ENCODE measurements at regions not wholly inside any gene's neighbourhood (a gene's known extent, or its start where the extent isn't known, plus 50 kb on each side); places are given as distances from the start of the nearest gene placed in this dataset.
"Not testable (repeated sequence)": the region's sequence is repeated elsewhere in the genome, so short reads cannot be mapped to it uniquely, and the experiment has no call there.

DNA sequence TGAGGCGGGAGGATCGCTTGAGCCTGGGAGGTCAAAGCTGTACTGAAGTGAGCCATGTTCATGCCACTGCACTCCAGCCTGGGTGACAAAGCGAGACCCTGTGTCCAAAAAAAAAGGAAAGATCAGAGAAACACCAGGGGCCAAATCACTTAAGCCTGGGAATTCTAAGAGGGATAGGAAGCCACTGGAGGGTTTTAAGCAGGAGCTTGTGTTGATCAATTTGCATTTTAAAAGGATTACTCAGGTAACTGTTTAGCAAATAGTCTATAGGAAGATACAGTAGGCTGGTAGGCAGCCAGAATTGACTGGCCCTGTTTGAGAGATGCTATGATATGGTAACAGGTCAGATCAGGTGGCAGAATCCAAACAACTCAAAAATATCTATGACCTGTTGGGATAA lies 162.7 kb downstream of the SPTSSA start:
- no peak for DNase-seq

DNA sequence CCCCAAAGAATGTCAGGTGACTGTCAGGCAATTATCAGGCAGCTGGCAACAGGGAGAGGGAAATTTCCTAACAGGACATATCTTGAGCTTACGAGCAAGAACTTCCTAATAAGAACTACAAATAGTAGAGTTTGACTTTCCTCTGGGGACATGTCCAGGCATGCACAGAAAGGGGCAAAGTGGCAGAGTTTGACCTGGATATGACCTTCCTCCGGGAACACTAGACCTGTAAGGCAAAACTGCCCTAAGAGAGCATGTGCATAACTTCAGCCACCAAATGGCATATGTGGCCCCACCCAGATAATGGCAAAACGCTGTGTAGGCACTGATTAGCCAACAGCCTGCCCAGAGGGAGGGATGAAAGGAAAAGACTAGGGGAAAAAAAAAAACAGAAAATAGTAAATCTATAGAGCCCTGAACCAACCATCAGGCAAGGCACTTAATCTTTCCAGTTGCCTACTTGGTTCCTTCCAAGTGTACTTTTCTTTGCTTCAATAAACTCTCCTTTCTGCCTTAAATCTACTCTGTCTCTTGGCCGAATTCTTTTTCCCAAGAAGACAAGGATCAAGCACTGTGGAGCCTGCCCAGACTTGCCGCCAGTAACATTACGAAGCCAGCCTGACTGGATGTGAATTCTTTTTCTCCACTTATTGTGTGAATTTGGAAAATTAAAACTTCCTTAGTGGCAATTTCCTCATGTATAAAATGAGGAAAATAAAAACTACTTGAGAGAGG lies 164.1 kb downstream of the SPTSSA start:
- no peak for DNase-seq

DNA sequence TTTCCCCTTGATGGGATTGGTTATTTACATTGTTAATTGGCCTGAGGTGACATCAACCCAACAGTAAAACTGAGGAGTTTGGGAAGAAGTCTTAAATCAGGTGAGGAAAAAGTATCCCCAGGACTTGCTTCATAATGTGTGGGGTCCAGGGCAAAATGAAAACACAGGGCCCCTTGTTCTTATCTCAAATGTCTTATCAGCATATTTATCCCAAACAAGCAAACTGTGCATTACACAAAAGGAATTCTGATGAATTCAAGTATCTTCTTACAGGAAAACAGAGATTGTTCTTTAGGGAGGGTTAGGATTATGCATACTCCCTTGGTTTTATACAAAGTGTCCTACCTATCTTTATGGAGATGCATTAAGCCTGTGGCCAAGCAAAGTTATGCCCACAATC lies 178.4 kb downstream of the SPTSSA start:
- DNase-seq, result no peak

DNA sequence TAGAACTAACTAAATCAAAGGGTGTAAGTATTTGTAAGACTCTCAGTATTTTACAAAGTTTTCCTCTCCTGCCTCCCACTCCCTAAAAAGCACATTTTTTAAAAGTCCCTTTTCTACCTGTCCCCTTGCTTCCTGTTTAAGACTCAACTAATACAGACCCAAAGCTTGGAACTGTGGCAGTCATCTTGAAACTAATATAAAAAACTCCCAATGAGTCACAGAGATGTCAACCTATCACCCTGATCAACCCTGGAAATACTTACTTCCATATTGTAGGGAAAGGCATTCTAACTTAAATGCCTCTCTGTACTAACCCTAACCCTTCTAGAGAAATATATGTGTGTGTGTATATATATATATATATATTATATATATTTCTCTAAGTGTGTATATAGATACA lies 184.8 kb downstream of the SPTSSA start:
- DNase-seq, result no peak

DNA sequence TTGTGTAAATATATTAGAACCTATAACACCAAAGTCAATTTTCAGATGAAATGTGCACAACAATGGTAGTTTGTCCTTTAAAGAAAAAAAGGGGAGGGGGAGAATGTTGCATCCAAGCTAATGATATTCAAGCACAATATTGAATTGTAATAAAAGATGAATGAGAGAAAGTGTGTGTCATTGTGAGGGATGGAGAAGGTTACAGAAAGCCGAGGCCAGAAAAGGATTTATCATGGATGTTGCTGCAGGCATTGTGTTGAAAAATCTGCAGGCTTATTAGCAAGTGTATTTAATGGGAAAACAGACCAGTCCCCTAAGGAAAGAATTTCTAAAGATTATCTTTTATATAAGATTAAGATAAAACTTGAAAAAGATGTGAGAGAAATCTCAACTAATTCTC lies 186.5 kb downstream of the SPTSSA start:
- no peak for DNase-seq

DNA sequence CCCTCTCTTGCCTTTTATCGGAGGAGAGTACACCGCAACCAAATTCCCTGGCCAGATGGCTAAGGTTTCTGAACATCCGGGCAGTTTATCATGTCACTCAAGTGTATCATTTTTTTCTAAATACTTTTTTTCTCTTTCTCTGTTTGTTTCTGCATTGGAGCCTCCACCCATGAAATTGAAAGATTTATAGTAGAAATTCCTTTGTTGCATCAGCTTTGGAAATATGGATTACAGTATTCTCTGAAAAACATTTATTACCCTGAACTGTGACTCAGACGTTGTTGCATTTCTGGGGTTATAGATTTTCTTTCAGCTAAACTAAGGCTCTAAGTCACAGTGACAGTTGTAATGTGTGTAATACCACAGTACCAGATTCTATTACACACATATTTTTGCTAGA lies 187.0 kb downstream of the SPTSSA start:
- no peak for DNase-seq

DNA sequence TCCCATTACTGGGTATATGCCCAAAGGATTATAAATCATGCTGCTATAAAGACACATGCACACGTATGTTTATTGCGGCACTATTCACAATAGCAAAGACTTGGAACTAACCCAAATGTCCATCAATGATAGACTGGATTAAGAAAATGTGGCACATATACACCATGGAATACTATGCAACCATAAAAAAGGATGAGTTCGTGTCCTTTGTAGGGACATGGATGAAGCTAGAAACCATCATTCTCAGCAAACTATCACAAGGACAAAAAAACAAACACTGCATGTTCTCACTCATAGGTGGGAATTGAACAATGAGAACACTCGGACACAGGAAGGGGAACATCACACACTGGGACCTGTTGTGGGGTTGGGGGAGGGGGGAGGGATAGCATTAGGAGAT lies 188.3 kb downstream of the SPTSSA start:
- not testable (repeated sequence) for DNase-seq

DNA sequence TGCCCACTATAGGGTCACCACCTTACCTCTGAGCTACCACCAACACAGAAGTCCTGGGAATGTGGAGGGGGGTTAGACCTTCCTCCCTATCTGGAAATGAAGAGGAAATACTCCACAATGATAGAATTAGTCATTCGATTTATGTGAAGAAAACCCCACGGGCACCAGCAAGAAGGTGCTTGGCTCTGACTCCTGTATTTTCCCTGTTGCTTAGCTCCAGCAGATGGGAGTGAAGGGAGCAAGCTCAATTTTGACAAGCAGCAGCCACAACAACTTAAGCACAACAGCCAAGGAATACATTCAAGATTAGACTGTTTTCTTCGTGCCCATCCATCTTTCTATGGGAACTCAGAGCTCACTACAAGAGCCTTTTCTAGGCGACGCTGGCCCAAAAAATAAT lies 191.7 kb downstream of the SPTSSA start:
- no peak for DNase-seq

DNA sequence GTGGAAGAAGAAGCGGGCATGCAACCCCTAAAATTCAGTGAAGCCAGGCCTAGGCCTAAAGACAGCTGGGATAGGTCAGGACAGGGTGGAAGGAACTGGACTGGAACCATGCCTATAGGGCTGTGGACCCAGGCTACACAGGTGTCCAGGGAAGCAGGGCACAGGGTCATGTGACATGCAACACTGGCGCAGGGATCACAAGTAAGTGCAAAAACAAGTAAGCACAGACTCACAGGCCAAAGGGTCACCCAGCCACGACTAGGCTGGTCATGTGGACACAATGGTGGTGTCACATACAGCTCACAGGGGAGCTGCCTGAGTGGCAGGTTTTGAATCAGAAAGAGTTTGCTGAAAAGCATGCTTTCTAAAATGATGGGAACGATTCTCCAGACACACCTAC lies 195.7 kb downstream of the SPTSSA start:
- DNase-seq, result no peak

DNA sequence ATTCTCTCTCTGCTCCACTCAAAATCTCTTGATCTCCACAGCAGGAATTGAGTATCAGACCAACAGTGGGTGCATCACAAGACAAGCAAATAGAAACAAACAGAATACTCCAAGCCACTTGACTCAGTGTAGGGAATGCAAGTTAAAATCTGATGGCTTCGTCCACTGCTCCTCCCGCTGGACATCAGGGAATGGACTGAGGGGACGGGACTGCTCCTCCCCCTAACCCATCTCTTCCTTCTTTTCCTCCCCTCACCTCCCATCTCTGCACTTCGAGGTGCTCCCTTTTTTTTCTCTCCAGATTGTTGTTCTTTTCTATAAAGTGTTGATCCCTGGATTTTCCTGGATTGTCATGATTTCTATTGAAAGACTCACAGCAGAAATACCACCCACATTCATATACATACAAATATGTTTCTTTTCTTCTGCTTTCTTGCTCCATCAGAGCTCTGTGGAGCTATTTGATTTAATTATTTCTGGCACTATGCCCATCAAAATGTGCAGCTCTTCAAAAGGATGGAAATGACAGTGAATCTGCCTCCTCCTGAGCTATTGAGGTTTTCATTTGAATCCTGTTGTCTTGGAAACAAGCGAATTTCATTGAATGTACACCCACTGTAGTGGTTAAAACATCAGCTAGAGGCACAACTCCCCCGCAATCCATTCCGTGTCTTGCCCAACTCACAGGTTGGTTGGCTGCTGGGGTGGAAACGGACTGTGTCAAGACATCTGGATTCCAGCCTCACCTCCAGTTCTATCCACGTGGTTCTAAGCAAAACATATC lies 199.7 kb downstream of the SPTSSA start:
- DNase-seq, result no peak

DNA sequence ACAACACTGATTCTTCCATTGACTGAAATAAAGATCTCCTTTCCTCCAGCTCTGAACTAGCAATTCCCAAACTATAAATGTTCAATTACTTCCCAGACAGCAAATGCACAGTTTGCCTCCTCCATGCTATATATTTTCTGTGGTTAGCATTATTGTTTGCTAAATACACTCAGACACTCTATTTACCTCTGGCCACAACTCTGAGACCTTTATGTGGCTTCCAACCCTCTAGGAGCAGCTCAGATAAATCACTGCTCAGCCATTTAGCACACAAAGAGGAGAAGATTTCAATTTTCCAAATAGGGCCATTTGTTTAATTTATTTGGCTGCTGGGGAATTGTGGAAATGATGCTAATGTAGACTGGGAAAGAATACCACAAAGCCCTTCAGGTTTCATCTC lies 202.0 kb downstream of the SPTSSA start:
- DNase-seq, result no peak

DNA sequence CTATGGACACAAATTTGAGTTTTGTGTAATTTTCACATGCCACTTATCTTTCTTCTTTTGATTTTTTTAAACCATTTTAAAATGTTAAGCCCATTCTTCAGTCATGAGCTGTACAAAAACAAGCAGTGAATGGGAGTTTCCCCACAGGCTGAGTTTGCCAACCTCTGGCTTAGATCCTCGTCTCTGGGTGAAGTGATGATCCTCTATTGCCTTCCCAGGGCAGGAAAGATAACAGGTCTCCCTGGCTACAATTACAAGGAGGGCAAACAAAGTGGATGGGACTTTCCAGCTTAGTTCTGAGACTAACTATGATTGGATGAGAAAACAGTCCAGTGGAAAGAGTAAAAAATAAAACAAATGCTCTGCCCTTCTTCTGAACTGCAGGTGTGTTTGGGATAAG lies 203.7 kb downstream of the SPTSSA start:
- DNase-seq, result no peak

DNA sequence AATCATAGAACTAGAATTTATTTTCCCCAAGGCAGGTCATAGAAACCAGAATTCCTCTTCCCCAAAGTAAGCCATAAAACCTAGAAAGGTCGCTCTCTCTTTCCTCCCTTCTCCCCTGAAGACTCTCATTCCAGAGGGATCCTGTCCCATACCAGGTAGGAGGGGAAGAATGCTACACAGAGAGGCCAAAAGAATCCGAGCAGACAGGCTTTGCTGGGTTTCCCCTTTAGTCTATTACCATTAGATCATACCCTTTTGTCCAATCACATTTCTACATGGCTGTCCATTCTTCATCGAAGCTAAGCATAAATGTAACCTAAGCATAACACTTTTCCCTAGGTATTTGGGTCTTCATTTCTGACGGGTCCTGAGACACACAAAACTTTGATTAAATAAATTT lies 204.5 kb downstream of the SPTSSA start:
- DNase-seq, result no peak

DNA sequence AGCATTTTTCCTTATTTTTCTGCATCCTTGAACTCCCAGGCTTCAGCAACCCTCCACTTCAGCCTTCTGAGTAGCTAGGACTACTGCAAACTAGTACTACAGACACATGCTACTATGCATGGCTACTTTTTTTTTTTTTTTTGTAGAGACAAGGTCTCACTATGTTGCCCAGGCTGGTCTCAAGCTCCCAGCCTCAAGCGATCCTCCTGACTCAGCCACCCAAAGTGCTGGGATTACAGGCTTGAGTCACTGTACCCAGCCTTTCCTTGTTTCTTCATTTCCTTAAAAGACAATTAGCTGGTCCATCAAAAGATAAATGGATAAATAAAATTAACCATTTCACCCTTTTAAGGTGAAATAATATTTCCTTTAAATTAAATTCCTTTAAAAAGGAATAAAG lies 205.8 kb downstream of the SPTSSA start:
- no peak for DNase-seq

DNA sequence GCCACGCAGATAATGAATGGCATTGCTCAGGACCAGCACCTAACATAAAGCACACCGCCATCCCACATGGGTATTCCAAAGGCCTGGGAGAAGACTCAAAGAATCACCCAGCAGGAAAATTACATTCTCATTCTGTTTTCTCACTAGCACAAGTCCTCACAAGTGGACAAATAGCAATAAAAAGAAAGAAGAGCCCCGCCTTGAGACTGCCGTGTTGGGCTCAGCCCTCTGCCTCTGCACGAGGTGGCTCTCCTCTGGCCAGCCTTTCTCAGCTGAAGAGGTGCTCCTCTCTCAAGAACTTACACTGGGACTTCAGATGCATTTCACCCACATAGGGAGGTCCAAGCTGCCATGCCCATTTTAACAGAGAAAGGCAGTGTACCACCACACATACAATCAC lies 207.5 kb downstream of the SPTSSA start:
- DNase-seq, result no peak

DNA sequence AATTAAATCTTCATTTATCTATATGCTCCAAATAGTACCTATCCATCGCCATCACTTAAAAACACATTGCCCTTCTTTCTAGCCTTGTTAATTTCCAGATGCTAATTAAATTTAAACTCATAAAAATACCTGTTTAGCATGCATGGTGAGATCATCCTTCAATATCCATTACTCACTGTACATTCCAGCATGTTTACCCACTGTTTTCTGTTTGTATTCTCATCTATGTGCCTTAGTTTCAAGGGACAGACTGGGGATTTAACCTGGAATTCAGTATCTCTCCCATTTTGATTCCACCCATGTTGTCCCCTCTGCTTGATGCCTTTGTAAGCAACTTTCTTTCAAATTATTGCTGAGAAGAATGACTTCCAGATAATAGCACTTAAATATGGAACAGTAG lies 208.0 kb downstream of the SPTSSA start:
- no peak for DNase-seq

DNA sequence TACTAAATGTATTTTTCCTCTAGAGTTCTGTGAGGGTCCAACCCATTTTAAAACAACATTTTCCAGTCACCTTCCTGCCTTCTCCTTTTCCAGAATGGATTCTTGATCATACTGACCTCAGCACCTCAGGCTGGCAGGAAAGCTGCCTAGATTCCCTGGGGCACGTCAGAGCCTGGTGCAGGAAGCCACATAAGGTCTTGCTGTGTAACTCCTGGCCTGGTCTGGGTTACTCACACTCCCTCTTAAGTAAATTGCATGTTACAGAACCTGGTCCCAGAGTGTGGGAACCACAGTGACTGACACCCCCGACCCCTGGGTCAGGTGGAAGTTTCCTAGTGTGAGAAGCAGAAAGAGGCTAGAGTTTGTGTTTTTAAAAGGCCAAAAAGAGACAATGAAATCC lies 209.8 kb downstream of the SPTSSA start:
- DNase-seq, result no peak

DNA sequence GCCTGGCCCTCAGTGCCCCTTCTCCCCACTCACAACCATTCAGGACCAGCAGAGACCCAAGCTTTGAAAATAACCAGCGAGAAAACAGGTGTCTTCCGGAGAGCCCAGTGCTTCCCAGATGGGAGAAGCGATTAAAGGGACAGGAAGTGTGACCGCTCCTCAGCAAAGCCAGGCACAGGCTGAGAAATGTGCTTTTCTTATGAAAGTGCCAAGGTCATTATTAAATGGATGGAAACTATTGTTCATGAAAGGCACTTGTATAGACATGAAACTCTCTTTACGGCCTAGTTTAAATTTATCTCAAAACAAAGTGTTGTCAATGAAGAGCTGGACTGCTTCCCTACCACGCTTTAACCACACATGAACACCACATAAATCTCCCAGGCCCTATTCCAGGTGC lies 210.4 kb downstream of the SPTSSA start:
- no peak for DNase-seq

DNA sequence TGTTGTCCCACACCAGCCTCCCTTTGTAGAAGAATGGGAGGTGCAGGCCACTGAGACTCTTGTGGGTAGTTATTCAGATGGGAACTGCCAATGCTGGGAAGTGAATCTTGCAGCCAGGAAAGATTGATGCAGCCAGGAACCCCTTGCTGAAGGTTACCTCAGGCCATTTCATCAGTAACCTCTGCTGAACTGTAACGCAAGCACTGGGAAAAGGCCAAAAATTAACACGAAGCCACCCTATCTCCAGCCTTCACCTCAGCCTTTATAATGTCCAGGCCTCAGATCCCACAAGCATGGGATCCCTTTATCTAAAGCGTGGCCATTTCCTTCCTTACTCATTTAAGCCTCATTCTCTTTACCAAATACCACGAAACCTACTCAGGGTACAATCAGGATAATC lies 211.1 kb downstream of the SPTSSA start:
- no peak for DNase-seq

DNA sequence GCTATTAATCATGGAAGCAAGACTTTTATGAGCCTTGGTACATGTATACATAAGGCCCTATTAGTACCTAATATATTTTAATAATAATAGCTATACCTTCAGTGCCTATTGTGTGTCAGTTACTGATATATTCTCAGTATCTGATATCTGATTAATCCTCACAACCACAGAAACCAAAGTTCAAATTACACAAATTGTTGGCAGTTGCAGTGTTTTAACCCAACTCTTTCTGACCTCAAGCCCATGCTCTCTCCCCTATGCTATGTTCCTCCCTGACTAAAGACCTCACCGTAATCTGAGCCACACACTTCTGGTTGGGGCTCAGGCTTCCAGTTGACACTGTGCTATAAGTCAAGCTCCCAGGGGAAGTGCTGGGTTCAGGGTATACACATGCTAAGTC lies 214.4 kb downstream of the SPTSSA start:
- no peak for DNase-seq

DNA sequence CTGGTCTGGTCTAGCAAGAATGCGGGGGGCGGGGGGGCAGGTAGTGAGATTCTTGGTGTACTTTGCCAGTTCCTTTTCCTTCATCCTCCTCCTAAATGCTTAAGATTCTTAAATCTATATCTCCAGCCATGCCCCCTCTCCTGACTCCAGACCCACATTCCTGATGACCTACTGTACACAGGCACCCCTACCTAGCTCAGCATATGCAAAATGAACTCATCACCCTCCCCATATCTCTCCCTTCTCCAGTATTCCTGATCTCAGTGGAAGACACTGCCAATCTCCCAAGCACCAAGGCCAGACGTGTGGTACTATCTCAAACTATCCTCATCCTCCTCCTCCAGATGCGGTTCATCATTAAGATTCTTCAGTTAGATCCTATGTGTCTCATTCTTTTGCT lies 215.8 kb downstream of the SPTSSA start:
- no peak for DNase-seq

DNA sequence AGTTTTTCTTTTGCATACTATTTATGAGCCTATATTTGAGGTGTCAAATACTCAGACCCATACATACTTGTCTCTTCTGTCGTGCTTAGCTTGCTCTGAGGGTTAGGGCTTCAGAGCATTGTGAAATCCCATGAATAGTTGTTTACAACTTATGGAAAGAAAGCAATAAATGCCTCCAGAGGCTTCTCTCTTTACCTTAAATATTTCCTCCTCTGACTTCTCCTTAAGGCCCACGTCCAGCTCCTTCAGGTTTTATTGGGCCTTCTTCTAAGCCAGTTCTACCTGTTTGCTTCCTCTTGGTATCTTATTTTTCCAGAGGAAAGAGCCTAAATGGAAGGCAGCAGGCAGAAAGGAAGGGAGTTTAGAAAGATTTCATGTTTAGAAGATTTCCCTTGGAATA lies 218.6 kb downstream of the SPTSSA start:
- no peak for DNase-seq

DNA sequence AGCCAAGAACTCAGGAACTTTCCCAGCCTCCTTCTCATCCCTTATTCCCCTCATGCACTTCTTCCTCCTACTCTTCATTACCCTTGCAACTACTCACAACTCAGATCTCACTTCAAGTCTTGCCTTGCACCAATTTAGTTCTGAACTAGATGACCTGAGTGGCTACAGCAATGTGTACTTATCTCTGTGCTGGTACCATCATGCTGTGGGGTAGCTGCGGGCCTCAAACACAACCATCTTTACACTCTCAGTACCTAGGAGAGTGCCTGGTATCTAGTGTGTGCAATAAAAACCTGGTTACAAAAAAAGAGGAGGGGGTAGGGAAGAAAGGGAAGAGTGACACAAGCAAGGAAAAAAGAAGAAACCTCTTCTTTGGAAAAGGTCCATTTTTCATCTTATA lies 219.0 kb downstream of the SPTSSA start:
- no peak for DNase-seq

DNA sequence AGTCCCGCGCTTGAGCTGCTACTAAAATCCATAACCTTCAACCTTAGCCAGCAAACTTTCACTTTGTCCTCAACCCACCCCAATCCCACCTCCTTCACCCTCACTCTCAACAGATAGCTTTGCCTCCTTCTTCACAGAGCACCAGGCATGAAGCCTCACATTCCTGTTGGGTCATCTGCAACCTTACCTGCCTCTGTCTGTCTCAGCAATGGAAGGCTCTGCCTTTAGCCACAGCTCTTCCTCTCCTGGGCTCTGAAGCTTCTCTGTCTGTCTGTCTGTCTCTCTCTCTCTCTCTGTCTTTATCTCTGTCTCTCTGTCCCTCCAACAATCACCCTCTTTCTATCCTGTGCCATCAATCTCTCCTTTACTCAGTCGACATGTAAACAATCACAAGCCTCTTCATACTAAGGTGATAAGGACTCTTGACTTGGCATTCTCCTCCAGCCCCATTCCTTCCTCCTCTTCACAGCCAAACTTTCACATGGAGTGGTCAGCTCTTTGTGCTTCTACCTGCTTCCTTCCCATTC lies 220.8 kb downstream of the SPTSSA start:
- DNase-seq, result no peak

DNA sequence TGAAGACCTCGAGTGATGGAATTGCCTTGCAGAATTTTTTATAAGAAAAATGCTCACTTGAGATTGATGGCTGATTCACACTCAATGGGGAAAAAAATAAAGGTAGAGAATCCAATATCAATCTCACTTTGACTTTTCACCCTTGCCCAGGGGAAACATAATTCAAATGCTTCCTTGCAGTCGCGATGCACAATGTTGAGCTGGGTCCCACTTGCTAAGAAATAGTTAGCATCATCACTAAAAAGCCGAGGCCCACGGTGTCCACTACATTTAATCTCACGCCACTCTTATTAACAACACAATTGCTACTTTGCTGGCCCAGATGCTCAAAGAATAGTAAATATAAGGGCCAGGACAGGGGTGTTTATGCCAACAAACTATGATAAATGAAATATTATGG lies 223.4 kb downstream of the SPTSSA start:
- no peak for DNase-seq

All from bone marrow (tissue), 2 donors.